Adipose tissue (tissue), 3 donors: ENCODE measurements at regions not wholly inside any gene's neighbourhood (a gene's known extent, or its start where the extent isn't known, plus 50 kb on each side); places are given as distances from the start of the nearest gene placed in this dataset.
"Not testable (repeated sequence)": the region's sequence is repeated elsewhere in the genome, so short reads cannot be mapped to it uniquely, and the experiment has no call there.

Experiments
- H3K27ac ChIP-seq: one replicate; pipeline ENCODE4 v1.5.1; 2013; ENCODE audit warnings: low read depth, low read length
- WGBS, 3 donors: extraction: QIAGEN DNeasy Blood & Tissue Kit; methylation state at CpG; one replicate each; pipeline ENCODE4 v1.1.7; 2013; 5-methylcytosine and 5-hydroxymethylcytosine counted together
- donor health status: healthy with polysubstance abuse.
- donor health status: Bipolar disorder and iron deficiency.
- donor health status: healthy.

DNA sequence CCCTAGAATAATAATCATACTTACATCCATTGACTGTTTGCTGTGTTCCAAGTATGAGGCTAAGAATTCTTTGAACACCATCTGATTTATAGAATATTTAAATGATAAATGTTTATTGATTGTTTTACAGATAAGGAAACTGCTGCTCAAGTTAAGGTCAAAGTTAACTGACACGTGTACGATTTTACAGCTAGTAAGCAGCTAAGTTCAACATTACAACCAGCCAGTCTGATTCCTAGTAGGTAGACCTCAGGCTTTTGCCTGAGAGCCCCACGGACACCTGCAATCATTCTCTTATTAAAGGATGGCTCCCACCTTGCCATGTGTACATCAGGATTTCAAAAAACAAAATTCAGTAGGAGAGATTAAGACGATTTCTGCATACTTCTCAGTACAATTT, 141.9 kb downstream of the SPRY2 start:
- no peak overlapping the region for H3K27ac ChIP-seq
- 54 to 91% (median 90%) methylated on average over 4 of the region's 4 CpGs for WGBS, 3 donors

DNA sequence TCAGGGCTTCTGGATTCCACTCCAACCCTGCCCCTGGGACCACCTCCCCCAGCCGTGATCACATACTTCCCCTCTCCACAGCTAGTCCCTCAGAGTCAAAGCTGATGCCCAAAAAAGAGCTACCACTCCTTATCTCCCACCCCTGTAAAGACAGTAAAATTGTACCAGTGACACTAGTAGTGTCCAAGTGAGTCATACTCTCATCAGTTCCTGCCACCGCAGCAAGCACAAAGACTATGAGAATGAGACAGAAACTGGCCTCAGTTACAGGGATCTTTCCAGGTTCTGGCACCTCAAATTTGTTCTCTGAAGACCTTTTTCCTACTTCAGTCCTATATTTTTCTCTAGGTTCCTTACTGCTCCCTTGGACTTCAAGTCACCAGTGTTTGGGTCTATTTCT, 144.2 kb downstream of the SPRY2 start:
- WGBS, 3 donors = 82 to 88% (median 86%) methylated on average over 2 of the region's 2 CpGs
- no peak overlapping the region for H3K27ac ChIP-seq

DNA sequence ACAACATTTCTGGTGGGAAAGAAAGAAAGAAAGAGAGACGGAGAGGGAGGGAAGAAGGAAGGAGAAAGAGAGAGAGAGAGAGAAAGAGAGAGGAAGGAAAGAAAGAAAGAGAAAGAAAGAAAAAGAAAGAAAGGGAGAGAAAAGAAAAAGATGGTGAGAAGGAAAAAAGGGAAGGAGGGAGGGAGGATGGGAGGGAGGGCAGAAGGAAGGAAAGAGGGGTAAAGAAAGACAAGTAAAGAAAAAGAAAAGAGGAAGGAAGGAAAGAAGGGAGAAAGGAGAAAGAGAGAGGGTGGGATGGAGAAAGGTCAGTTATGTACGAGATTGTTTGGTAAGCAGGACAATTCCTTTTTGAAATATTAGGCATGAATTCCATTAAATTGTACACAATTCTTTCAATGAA, 145.3 kb downstream of the SPRY2 start:
- WGBS, 3 donors = 74 to 87% (median 84%) methylated on average over 2 of the region's 2 CpGs
- no peak overlapping the region for H3K27ac ChIP-seq

DNA sequence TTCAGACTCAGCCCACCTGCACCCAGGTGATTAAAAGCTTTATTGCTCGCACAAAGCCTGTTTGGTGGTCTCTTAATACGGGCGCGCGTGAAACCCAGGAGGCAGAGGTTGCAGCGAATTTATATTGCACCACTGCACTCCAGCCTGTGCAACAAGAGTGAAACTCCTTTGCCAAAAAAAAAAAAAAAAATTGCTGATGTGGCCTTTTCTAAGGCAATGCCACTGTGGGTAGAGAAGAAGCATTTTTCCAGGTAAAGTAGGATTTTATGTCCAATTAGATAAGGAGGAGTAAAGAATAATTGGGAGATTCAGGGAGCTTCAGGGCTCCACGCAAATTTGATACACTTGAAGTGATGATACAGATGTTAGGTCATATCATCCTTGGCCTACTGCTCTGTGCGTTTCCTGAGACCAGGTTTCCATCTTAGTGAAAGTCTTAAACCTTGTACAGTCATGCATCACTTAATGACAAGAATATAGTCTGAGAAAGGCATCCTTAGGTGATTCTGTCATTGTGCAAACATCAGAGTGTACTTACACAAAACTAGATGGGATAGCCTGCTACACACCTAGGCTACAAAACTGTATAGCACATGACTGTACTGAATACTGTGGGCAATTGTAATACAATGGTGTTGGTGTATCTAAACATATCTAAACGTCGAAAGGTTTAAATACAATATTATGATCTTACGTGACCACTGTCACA, 150.9 kb downstream of the SPRY2 start:
- no peak overlapping the region for H3K27ac ChIP-seq
- 89 to 95% (median 92%) methylated on average over 11 of the region's 11 CpGs for WGBS, 3 donors

DNA sequence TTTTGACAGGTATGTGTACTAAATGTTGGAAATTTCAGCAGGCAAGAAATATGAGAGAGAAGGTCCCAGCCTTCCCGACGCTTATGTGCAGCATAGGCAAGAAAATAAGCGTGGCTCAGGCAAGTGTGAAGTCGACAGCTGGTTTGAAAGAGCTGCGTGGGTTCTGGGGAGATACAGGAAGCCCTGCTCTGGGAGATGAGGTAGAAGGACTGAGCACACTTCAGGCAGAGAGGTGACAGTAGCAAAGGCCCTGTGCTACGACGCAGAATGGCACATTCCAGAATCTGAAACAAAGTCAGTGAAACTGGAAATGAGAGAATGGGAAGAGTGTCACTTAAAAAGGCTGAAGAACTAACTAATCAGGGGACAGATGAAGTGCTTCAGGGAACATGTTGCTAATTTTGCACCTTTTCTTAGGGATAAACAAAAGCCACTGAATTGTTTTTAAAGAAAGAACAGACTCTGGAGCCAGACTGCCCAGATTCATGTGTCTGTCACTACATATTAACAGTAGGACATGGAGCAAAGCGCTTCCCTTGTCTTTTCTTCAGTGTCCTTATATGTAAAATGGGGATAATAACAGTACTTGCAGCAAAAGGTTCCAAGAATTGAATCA, 160.1 kb downstream of the SPRY2 start:
- H3K27ac ChIP-seq = no peak overlapping the region
- WGBS, 3 donors = 82 to 88% (median 84%) methylated on average over 8 of the region's 8 CpGs

DNA sequence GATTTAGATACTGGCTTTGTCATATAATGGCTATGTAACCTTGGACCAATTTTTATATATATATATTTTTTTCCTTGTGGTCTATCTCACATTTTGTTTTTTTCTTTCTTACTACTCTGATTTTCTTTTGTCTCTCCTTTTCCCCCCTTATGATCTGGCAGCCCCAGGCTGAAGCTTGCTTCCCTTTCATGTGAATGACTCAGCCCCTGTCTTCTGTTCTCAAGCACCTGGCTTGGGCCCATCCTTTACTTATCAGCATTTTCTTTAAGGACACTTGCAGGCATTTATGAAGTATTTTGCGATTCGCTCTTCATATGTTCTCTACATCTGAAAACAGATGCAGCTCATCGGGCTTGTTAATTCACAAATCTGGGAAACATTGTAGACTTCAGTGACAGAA, 163.6 kb downstream of the SPRY2 start:
- WGBS, 3 donors = 94 to 97% (median 97%) methylated on average over 3 of the region's 3 CpGs
- no peak overlapping the region for H3K27ac ChIP-seq

DNA sequence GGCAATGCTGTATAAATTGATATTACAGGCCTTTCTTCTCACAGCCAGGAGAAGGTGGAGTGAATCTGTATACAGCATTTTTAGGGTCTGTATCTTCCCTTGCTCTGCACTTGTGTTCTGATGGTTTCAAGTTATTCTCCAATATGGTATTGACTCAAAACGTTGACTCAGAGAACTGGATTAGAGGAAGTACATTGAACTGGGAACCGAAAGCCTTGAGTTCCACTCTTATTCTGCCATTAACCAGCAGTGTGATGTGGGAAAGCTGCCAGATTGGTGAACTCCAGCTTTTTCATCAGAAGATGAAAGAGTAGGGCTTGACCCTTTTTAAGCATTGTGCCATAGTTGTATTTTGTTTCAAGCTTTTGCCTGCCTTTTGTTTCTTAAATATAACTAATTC, 167.7 kb downstream of the SPRY2 start:
- no peak overlapping the region for H3K27ac ChIP-seq
- WGBS, 3 donors = 22 to 45% (median 37%) methylated on average over 2 of the region's 2 CpGs

DNA sequence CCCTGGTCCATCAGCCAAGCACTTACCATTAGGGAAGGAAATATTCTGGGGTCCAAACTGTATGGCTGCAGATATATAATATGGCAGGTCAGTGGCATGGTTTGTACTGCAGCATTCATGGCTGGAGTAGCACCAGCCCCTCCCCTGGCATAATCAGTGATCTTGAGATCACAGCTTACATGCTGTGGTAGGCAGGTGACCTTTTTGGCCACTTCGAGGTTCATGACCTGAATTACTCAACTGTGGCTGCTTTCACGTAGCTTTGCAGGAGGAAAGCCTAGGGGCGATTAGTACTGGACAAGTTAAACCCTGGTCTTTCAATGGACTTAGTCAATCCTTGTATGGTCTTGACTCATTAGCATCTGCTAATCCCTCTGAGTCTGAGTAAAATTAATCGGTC, 169.8 kb downstream of the SPRY2 start:
- 86 to 89% (median 88%) methylated on average over 4 of the region's 4 CpGs for WGBS, 3 donors
- no peak overlapping the region for H3K27ac ChIP-seq

DNA sequence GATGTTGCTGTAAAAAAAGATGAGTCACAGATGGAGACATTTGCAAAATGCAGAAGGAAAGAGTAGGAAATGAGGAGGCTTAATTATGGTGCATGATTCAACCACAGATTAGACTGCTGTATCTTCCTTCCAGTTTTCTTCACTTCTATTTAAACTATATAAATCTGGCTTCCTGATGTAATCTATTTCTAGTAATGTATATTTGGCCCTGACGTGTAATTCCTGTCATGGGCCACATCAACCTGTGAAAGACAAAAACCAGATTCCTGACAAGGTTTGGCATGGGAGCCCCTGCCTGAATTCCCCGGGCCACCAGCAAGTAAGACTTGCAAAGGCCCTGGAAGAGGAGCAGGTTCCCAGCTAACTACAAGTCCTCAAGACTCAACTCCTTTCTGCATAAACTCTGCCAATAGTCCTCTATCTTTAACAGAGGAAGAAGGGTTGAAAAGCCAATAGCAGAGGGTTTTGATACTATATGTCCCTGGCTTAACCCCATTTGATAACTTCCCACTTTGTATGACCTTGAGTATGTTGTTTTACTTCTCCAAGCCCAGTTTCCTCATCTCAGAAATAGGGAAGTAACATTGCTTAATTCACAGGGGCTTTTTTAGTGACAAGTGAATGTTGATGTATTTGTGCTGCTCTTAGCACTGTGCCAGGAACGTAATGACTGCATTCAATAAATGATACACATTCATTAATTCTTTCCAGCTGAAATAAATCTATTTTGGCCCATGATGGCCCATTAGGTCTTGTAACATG, 172.7 kb downstream of the SPRY2 start:
- no peak overlapping the region for H3K27ac ChIP-seq
- WGBS, 3 donors = 63 to 75% (median 64%) methylated on average over 3 of the region's 3 CpGs

DNA sequence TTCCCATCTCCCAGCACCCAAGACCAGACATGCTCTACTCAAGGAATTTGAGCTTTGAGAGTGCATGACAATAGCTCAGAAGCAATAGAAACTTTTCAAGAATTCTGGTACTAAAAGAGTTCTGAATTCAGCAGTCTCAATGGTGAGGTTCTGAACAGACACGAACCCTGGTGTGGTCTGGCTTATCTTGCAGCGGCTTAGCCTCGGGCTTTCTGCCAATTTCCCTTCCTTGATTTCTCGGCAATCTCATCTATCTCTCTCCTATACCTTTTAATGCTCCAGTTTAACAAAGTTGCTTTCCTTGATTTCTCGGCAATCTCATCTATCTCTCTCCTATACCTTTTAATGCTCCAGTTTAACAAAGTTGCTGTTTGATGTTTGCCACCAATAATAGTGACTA, 174.6 kb downstream of the SPRY2 start:
- WGBS, 3 donors = 42 to 60% (median 50%) methylated on average over 5 of the region's 5 CpGs
- no peak overlapping the region for H3K27ac ChIP-seq

DNA sequence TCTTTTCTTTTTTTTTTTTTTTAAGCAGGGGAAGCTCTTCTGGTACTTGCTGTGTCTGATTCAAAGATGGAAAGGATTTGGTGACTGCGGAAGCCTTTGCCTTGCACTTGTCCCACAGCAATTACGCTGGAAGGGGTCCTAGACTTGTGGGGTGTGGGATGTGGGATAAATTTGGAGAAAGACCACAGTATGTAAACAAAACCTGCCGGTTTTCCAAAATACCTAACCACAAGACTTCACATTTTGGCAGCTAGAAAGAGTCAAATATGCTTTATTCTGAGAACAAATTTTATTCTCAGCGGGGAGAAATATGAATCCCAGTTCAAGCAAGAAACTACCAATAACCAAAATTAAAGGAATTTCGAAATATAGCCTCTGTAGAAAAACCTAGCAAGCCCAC, 176.5 kb downstream of the SPRY2 start:
- WGBS, 3 donors = 75 to 82% (median 76%) methylated on average over 5 of the region's 5 CpGs
- no peak overlapping the region for H3K27ac ChIP-seq

DNA sequence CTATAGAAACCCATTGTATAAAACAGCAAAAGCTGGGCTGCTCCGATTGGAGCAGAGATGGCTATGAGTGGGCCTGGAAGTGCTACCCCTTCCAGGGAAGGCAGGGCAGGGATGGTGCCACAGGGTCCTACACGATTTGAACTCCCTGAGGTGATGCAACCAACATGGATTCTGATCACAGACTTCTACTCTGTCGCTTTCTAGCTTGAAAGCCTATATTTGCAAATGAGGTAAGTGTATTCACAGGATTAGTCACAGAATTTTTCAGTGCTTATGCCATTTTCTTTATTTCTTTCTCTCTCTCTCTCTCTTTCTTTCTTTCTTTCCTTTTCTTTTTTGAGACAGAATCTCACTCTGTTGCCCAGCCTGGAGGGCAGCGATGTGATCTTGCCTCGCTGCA, 179.0 kb downstream of the SPRY2 start:
- no peak overlapping the region for H3K27ac ChIP-seq
- 93 to 96% (median 93%) methylated on average over 5 of the region's 5 CpGs for WGBS, 3 donors

DNA sequence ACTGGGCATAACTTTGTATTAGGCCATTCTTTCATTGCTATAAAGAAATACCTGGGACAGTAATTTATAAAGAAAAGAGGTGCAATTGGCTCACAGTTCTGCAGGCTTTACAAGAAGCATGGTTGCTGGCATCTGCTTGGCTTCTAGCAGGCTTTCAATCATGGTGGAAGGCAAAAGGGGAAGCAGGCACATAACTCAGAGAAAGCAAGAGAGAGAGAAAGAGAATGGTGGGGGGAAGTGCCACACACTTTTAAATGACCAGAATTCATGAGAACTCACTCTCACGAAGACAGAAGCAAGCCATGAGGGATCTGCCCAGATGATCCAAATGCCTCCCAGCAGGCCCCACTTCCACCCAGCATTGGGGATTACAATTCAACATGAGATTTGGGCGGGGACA, 179.7 kb downstream of the SPRY2 start:
- WGBS, 3 donors = 83 to 85% (median 84%) methylated on average over 2 of the region's 2 CpGs
- H3K27ac ChIP-seq = no peak overlapping the region

DNA sequence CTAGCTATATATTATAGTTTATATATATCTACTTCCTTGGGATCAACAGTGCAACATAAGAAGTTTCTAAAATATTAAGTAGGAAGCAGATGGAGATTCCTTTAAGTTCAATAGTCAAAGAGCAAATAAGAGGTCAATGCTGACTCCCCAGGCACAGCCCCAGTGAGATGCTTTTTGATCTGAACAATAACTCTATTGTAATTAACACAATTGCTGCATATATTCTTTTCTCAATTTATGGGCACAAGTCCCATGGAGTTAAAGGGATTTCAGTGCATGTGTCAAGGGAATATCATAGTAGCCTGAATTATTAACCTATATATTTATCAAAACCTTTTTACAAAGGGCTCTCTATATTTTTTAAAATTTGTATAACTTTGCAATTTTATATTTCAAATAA, 180.8 kb downstream of the SPRY2 start:
- no peak overlapping the region for H3K27ac ChIP-seq

DNA sequence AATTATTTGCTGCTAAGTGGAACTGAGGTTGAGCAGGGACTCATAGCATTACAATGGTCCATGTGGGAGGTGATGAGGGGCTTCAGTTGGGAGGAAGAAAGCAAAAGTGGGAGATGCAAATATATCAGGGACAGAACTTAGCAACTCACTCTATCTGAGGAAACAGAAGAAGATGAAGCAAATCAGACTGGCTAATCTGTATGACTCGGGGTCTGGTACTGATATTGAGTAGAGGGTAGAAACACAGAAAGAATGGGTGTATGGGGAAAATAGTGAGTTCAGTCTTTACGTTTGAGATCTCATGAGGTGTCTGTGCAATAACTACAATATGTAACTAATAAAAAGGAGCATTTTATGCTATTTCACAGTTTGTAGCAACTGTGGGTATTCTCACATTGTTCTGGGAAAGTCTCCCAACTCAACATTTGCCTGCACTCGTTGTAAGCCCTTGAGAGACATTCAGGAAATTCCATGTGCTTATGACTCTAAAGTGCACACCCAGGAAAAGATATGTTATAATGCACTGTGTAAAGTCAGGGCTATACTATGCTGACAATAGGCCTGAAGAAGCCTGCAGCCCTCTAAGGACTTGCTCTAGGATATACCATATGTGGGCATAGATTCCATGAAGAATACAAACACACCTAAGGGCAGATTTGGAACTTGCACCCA, 183.5 kb downstream of the SPRY2 start:
- H3K27ac ChIP-seq = no peak overlapping the region
- 61 to 70% (median 69%) methylated on average over 3 of the region's 3 CpGs for WGBS, 3 donors

DNA sequence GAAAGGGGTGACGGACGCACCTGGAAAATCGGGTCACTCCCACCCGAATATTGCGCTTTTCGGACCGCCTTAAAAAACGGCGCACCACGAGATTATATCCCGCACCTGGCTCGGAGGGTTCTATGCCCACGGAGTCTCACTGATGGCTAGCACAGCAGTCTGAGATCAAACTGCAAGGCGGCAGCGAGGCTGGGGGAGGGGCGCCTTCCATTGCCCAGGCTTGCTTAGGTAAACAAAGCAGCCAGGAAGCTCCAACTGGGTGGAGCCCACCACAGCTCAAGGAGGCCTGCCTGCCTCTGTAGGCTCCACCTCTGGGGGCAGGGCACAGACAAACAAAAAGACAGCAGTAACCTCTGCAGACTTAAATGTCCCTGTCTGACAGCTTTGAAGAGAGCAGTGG, 188.8 kb downstream of the SPRY2 start:
- not testable (repeated sequence) for H3K27ac ChIP-seq
- 92 to 96% (median 93%) methylated on average over 16 of the region's 16 CpGs for whole genome bisulfite sequencing, 3 donors

DNA sequence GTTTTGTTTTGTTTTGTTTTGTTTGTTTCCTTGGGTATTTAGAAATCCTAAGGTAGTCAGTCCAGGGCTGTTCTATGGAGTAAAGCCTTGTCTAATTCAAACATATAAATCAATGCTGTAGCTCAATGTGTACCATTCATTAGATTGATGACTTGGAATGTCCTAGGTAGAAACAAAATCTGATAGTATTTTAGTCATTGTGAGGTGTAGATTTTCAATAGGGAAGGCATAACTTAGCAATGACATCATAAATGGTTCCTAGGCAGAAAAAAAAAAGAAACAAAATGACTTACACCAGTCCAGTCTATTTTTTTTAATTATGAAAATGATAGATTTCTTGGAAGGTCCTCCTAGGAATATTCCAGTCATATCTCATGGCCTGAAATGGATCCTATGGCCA, 189.9 kb downstream of the SPRY2 start:
- no peak overlapping the region for H3K27ac ChIP-seq

DNA sequence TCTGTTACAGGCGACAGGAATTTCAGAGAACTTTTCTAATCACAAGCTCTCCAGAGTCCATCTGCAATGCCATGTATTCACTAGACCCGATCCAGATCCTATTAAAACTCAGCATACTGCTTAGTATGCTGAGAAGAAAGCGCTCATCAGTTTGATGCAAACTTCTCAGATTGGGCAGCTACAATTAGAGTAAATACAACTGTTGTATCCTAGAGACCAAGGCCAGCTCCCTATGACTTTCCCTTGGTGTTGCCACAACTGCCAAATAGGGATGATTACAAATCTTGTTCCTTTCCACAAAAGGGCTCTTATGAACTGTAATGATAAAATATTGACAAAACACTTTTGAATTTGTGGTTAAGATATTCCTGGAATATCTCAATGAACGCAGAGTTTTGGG, 191.2 kb downstream of the SPRY2 start:
- WGBS, 3 donors = 84 to 93% (median 90%) methylated on average over 4 of the region's 4 CpGs

DNA sequence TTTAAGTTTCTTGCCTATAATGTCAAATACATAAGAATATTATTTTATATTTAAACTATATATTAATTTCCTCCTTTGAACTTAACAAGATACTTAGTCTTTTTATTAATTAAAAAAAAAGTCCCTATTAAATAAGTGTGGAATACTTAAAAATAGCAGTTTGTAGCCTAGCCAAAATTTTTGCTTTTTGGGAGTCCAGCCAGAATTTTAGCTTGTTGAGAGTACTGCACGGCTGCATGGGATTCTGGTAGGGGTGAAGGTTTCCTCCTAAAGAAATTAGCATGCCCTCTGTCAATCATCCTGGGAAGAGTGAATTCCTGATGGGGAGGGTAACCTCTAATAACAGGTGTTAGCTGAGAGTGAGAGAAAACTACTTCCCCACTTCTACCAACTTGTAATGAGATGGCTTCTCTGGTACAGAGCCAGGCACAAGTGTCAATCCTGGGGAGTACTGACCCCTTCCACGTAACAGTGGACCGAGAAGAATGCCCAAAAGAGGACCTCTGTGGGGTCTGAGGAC, 195.7 kb downstream of the SPRY2 start:
- WGBS, 3 donors = 58 to 66% (median 63%) methylated on average over 3 of the region's 3 CpGs
- H3K27ac ChIP-seq = no peak overlapping the region

More for the DNA sequence above, 191.2 kb downstream of the SPRY2 start:
- no peak overlapping the region for H3K27ac ChIP-seq
